Type B pancreatic cell (in vitro differentiated cells): ENCODE measurements at regions not wholly inside any gene's neighbourhood (a gene's known extent, or its start where the extent isn't known, plus 50 kb on each side); places are given as distances from the start of the nearest gene placed in this dataset.

Experiments
- DNase-seq: peaks from one replicate; pipeline ENCODE4 v3.0.0; 2021; ENCODE audit warnings: mixed read lengths; ENCODE audit not compliant: unreplicated experiment; ENCODE audit errors: extremely low spot score
- H3K27ac Mint-ChIP-seq: 2 replicates; pipeline ENCODE4 v1.8.0; 2021; ENCODE audit warnings: mild to moderate bottlenecking, mixed read lengths
- H3K27me3 Mint-ChIP-seq: 2 replicates; pipeline ENCODE4 v1.8.0; 2021; ENCODE audit warnings: mixed read lengths
- H3K36me3 Mint-ChIP-seq: 2 replicates; pipeline ENCODE4 v1.8.0; 2021; ENCODE audit warnings: mixed read lengths
- H3K4me1 Mint-ChIP-seq: one replicate; pipeline ENCODE4 v1.8.0; 2021; ENCODE audit warnings: mixed read lengths; ENCODE audit not compliant: unreplicated experiment
- H3K4me3 Mint-ChIP-seq: 2 replicates; pipeline ENCODE4 v1.8.0; 2021; ENCODE audit warnings: mild to moderate bottlenecking, mixed read lengths
- H3K9me3 Mint-ChIP-seq: 2 replicates; pipeline ENCODE4 v1.8.0; 2021; ENCODE audit warnings: mixed read lengths
- TF ChIP-seq, protein P1 (sequence below): fragments of 200-600 bp; sonication (generic); conservative IDR thresholded peaks from 2 replicates; pipeline ENCODE4 v1.5.0; 2021; ENCODE audit warnings: antibody characterized with exemption, mild to moderate bottlenecking

- Mint-ChIP-seq H3K4me1 (no peaks in the 10 kb centered on the region), H3K27me3 (peaks cover 7% of the 10 kb centered on the region), H3K27ac (no peak overlapping the region), H3K4me3 (no peak overlapping the region), H3K9me3 (no peaks in the 10 kb centered on the region), H3K36me3 (no peaks in the 10 kb centered on the region)
- DNase-seq, result no peak
- TF ChIP-seq, protein P1, sequence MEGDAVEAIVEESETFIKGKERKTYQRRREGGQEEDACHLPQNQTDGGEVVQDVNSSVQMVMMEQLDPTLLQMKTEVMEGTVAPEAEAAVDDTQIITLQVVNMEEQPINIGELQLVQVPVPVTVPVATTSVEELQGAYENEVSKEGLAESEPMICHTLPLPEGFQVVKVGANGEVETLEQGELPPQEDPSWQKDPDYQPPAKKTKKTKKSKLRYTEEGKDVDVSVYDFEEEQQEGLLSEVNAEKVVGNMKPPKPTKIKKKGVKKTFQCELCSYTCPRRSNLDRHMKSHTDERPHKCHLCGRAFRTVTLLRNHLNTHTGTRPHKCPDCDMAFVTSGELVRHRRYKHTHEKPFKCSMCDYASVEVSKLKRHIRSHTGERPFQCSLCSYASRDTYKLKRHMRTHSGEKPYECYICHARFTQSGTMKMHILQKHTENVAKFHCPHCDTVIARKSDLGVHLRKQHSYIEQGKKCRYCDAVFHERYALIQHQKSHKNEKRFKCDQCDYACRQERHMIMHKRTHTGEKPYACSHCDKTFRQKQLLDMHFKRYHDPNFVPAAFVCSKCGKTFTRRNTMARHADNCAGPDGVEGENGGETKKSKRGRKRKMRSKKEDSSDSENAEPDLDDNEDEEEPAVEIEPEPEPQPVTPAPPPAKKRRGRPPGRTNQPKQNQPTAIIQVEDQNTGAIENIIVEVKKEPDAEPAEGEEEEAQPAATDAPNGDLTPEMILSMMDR, result peak; percentile 21
These were observed 88.1 kb upstream of the THRB start for GRCh38 chr3:24582431-24583403.

DNA sequence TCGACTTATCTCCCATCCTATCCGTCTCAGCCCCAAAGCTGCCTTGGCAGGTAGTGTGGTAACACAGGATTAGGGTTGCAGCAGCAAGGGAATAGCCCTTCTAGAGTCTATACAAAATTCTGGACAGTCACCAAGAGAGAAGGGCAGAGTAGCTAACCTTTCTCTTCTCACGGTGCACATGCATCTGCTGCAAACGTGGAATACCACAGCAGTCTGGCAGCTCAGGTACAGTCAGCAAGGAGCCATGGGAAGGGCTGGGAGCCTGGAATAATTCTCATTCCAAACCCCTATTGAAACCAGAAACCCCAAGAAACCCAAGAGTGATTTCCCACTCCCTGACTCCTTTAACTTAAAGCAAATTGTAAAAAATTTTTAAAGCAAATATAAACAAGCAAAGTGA, 92.3 kb upstream of the THRB start:
- peaks cover 7% of the 10 kb centered on the region for H3K27me3 Mint-ChIP-seq
- TF ChIP-seq, protein P1, result no peak
- H3K36me3 Mint-ChIP-seq, result no peaks in the 10 kb centered on the region
- H3K4me1 Mint-ChIP-seq, result peaks cover 10% of the 10 kb centered on the region
- no peak overlapping the region for H3K4me3 Mint-ChIP-seq
- H3K9me3 Mint-ChIP-seq, result no peaks in the 10 kb centered on the region
- DNase-seq, result no peak
- H3K27ac Mint-ChIP-seq, result no peak overlapping the region

GRCh38 chr3:24588629-24589512, 94.2 kb upstream of the THRB start:
- Mint-ChIP-seq H3K27ac (no peak overlapping the region), H3K36me3 (no peaks in the 10 kb centered on the region), H3K9me3 (no peaks in the 10 kb centered on the region), H3K4me3 (no peak overlapping the region), H3K27me3 (peaks cover 7% of the 10 kb centered on the region), H3K4me1 (peaks cover 10% of the 10 kb centered on the region)
- DNase-seq, result no peak
- TF ChIP-seq, protein P1, result no peak

- Mint-ChIP-seq H3K4me1 (peaks cover 10% of the 10 kb centered on the region), H3K36me3 (no peaks in the 10 kb centered on the region), H3K9me3 (no peaks in the 10 kb centered on the region), H3K4me3 (no peak overlapping the region), H3K27me3 (peaks cover 7% of the 10 kb centered on the region), H3K27ac (no peak overlapping the region)
- TF ChIP-seq, protein P1, result no peak
- DNase-seq, result no peak
These were observed 94.8 kb upstream of the THRB start for GRCh38 chr3:24589513-24589851.

GRCh38 chr3:24589931-24590880, 95.6 kb upstream of the THRB start:
- Mint-ChIP-seq H3K27ac (peak overlapping the region; percentile 59), H3K27me3 (peaks cover 7% of the 10 kb centered on the region), H3K36me3 (no peaks in the 10 kb centered on the region), H3K4me1 (peaks cover 10% of the 10 kb centered on the region), H3K9me3 (no peaks in the 10 kb centered on the region), H3K4me3 (no peak overlapping the region)
- no peak for DNase-seq
- TF ChIP-seq, protein P1, result no peak
